Erythroblast (primary cell): ENCODE measurements at regions not wholly inside any gene's neighbourhood (a gene's known extent, or its start where the extent isn't known, plus 50 kb on each side); places are given as distances from the start of the nearest gene placed in this dataset.

Experiments
- GATA1 ChIP-seq: IDR thresholded peaks from 2 replicates; pipeline ENCODE4 v1.6.1; 2011; ENCODE audit warnings: low read depth, mild to moderate bottlenecking, control low read depth, low read length, moderate library complexity
- POLR2A ChIP-seq: IDR thresholded peaks from 2 replicates; pipeline ENCODE4 v1.6.1; 2011; ENCODE audit warnings: mild to moderate bottlenecking, low read length

GRCh38 chr12:93154753-93155480 is 222.8 kb upstream of the NUDT4 start:
- TF ChIP-seq POLR2A: no peak
- TF ChIP-seq GATA1: no peak
